Stimulated activated CD4-positive, alpha-beta T cell treated with anti-CD3 and anti-CD28 coated beads, Interleukin-15, amount 100 ng/mL, for 1 hour (primary cell): ENCODE measurements at regions not wholly inside any gene's neighbourhood (a gene's known extent, or its start where the extent isn't known, plus 50 kb on each side); places are given as distances from the start of the nearest gene placed in this dataset.

Source experiments
- DNase-seq, 2 donors: peaks; one replicate each; pipeline ENCODE4 v3.0.0-alpha.2; 2020; ENCODE audit warnings: low read depth in 1 of 2, low spot score in 1 of 2

DNA sequence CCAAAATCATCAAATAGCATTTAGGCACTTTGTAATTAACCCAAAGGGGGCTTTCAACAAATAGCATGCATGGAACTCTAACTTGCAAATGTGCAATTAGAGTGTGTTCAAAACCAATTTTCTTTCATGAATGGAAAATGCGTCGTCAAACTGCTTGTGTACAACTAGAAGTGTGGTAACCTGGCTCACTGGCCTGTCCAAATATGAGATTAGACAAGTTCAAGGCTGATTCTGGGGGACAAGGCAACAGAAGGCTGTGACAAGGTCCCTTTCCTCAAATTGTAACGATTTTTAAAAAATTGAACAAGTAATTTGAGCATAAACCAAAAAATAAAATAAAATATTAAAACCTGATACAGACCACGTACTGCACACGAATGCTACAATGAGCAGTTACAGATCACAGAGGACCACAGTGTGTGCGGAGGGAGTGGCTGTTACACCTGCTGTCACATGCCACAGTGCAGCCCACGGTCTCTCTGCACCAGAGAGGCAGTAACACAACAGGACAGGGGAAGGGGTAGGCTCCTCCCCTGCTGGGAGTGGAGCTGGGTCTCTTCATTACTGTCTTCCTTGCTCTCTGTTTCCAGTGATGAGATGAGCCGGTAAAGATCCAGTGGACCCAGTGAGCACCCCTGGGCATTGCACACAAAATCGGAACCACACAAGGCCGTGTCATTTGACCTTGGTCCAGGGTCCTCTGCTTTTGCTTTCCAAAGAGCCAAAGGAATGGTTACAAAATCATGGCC lies 252.2 kb upstream of the PDE10A start:
- DNase-seq, result no peak

- DNase-seq, result no peak
These were observed 250.9 kb upstream of the PDE10A start for GRCh38 chr6:165913676-165914570.

GRCh38 chr6:165910184-165910966 lies 247.3 kb upstream of the PDE10A start:
- DNase-seq, result no peak

- no peak for DNase-seq
These were observed 243.7 kb upstream of the PDE10A start for GRCh38 chr6:165906736-165907135.

DNA sequence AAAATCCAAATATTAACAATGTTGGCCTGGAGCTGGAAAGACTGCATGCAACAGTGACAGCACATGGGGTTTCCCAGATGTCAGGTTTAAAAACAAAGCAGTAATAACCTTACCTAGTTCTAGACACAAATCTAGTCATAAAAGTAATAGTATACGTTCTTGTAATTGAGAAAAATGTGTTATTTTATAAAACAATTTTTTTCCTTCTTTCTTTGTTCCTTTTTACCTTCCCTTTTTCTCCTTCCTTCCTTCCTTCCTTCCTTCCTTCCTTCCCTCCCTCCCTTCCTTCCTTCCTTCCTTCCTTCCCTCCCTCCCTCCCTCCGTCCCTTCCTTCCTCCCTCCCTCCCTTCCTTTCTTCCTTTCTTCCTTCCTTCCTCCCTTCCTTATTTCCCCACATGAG lies 242.7 kb upstream of the PDE10A start:
- DNase-seq, result no peak

GRCh38 chr6:165900970-165901369 lies 237.9 kb upstream of the PDE10A start:
- DNase-seq, result no peak

- no peak for DNase-seq
These were observed 236.6 kb upstream of the PDE10A start for GRCh38 chr6:165899611-165900010.

GRCh38 chr6:165895421-165896165 lies 232.6 kb upstream of the PDE10A start:
- DNase-seq, result no peak

DNA sequence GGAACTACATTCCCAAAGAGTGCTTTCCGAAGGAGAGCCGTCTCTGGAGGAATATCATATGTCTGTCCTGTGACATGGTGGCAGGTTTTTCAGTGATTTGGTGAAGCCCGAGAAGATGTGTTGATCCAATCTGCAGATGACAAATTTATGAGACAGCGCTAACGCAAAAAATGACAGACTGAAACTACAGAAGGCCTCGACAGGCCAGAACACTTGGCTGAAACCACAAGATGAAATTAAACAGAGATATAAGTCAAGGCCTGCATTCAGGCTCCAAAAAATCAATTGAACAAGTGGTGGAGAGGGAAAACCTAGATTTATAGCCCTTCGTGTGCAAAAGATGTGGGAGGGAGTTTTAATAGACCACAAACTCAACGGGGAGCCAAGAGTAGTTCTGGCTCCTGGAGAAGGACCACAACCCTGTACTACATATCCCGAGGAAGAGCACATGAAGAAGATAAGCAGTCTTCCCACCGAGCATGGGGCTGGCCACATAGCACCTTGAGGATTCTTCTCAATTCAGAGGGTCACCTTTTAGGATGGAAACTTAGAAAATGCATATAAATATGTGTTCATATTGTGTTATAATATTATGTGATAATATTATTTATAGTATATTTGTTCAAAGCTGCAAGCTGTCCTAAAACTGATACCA lies 231.3 kb upstream of the PDE10A start:
- no peak for DNase-seq

DNA sequence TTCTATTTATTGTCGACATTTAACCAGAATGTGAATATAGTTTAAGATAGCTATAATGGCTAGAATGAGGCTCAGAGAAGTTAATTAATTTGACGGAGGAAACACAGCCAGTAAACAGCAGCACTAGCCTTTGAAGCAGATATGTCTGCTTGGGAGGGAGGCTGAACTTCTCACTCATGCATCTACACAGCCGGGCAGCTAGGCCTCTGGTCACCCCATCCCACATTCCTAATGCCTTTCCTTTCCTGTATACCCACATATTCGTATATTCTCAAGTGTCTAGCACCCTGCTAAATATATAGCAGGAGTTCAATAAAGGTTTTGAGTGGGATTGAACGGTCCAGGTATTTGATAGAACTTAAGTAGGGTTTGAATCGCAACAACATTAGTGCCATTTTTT lies 230.4 kb upstream of the PDE10A start:
- DNase-seq, result no peak

DNA sequence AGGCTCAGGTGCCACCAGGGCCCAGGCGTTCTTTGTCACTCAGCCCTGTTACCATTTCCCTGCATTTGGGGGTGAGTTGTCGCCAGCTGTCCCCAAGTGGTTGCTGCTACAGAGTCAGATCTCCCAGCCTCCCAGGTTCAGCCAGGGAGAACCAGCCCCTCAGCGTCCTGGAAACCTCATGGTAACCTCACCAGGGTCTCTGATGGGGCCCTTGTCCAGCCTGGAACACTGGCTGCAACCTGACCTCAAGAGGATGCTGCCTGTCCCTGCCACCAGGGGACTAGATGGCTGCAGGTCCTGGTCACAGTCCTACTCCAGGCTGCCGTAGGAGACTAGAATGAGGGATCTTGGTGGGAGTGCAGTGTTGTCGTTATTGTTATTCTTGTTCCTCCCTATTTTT lies 228.3 kb upstream of the PDE10A start:
- no peak for DNase-seq

GRCh38 chr6:165890404-165890735 lies 227.3 kb upstream of the PDE10A start:
- DNase-seq, result no peak

- no peak for DNase-seq
These were observed 226.8 kb upstream of the PDE10A start for GRCh38 chr6:165889636-165890403.

DNA sequence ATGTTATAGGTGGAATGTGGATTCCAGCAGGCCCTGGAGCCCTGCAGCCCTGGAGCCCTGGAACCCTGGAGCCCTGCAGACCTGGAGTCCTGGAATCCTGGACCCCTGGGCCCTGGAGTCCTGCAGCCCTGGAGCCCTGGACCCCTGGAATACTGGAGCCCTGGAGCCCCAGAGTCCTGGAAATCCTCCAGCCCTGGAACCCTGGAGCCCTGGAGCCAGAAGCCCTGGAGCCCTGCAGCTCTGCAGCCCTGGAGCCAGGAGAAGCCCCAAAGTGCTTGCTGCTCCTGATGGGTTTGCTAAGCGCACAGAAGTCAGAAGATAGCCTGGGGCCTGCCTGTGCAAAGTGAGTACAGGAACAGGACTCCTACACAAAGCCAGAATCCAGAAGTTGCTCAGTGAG lies 223.1 kb upstream of the PDE10A start:
- no peak for DNase-seq

DNA sequence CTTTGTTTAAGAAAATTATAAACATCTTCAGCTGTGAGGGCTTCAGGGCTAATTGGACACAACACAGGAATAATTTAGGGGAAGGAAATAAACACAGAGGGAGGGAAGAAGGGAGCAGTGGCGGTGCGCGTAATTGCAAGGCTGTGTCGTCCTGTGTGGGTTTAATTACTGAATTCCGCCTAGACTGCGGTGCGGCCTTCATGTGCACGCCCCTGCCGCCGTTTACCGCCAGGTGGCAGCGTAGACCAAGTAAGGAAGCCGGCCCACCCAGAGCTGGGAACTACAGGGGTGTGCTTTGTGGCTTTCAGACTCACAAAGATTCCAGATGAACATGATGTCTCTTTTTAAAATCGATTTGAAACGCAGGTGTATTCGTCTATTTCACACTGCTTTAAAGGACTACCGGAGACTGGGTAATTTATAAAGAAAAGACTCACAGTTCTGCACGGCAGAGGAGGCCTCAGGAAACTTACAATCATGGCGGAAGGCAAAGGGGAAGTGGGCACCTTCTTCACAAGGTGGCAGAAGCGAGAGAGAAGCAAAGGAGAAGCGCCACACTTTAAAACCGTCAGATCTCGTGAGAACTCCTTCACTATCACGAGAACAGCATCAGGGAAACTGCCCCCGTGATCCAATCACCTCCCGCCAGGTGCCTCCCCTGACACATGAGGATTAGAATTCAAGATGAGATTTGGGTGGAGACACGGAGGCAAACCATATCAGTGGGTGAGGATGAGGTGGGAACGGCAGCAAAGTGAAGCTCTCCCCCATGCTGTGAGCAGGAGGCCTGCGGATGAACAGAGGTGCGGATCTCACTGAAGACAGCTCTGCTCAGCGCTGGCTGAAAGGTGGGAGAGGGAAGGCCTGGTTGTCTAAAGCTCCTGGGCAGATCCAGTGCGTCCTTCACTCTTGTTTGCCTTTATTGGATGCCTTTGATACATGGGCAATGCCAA lies 222.0 kb upstream of the PDE10A start:
- DNase-seq, result peak; percentile 20 to 55

DNA sequence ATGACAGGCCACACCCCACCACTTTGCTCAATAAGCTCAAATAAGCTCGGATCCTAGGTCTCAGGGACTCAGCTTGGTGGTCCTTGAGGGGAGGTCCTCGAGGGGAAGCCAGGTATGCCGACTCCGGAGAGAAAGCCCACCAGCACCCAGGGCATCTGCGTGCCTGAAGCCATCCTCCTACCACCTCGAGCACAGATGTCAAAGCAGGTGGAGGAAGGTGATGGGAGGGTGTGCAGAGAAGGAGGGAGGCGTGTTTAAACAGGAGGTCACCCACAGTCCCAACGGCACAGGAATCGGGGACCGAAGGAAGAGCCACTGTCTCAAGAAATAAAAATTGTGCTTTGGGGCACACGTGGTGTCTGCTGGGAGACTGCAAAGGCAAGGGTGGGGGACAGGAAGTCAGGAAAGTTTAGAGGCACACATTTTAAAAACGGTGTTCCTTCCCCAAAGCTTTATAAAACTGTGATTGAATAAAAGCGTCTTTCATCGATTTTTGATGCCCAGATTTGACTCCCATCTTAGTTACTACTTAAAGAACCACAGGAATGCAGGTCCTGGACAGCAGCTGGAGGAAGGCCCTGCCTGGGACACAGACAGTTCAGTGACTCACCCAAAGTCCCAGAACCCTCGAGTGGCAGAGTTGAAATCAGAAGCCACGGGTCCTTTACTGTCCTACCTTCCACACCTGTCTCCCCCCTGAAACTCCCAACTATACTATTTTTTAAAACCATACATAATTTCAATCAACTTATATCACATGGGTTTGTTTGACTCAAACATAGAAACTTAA lies 221.0 kb upstream of the PDE10A start:
- DNase-seq, result no peak

GRCh38 chr6:165881806-165882205 lies 218.8 kb upstream of the PDE10A start:
- no peak for DNase-seq

DNA sequence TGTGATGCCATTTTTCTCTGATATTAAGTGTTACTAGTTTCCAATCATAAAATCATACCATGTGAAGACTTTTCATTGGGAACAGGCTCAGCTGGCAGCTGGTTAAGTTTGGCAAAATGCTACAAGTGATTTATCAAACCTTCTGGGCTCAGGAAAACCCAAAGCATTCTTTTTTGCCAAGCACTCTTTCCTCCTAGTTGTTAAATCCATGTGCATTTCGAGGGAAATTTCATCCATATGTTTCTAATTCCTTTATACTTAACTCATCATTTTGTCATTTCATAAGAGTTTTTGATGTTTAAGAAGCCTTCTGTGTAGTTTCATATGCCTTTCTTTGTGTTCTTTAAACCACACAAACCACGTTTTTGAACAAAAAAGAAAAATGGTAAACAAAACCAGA lies 217.6 kb upstream of the PDE10A start:
- DNase-seq, result no peak
